HG02610 (cell line): ENCODE measurements at regions not wholly inside any gene's neighbourhood (a gene's known extent, or its start where the extent isn't known, plus 50 kb on each side); places are given as distances from the start of the nearest gene placed in this dataset.

ENCODE experiments used
- ATAC-seq: cut with Tn5 transposase; IDR thresholded peaks from one replicate; pipeline ENCODE4 v1.9.1; 2021; ENCODE audit warnings: mild to moderate bottlenecking, moderate library complexity; ENCODE audit not compliant: unreplicated experiment

- no peak for ATAC-seq
Measured at GRCh38 chr11:32316232-32316631, 119.1 kb downstream of the WT1 start.

GRCh38 chr11:32316858-32317642 is 118.3 kb downstream of the WT1 start:
- no peak for ATAC-seq

GRCh38 chr11:32317643-32318042 is 117.7 kb downstream of the WT1 start:
- no peak for ATAC-seq

GRCh38 chr11:32318071-32319055 is 117.0 kb downstream of the WT1 start:
- ATAC-seq: no peak

- no peak for ATAC-seq
Measured at GRCh38 chr11:32323814-32324130, 111.6 kb downstream of the WT1 start.

- no peak for ATAC-seq
Measured at GRCh38 chr11:32325187-32325586, 110.2 kb downstream of the WT1 start.

- no peak for ATAC-seq
Measured at GRCh38 chr11:32325725-32326124, 109.6 kb downstream of the WT1 start.

- ATAC-seq: no peak
Measured at GRCh38 chr11:32326522-32326921, 108.8 kb downstream of the WT1 start.

- no peak for ATAC-seq
Measured at GRCh38 chr11:32328392-32328791, 106.9 kb downstream of the WT1 start.

- no peak for ATAC-seq
Measured at GRCh38 chr11:32331098-32331497, 104.2 kb downstream of the WT1 start.

GRCh38 chr11:32331792-32332191 is 103.5 kb downstream of the WT1 start:
- ATAC-seq: no peak

GRCh38 chr11:32332990-32333319 is 102.4 kb downstream of the WT1 start:
- ATAC-seq: no peak

GRCh38 chr11:32333320-32333991 is 101.9 kb downstream of the WT1 start:
- ATAC-seq: no peak

GRCh38 chr11:32334822-32335221 is 100.5 kb downstream of the WT1 start:
- no peak for ATAC-seq
